WERI-Rb-1 (cell line): ENCODE measurements at regions not wholly inside any gene's neighbourhood (a gene's known extent, or its start where the extent isn't known, plus 50 kb on each side); places are given as distances from the start of the nearest gene placed in this dataset.

ENCODE experiments used
- DNase-seq: peaks from one replicate; pipeline ENCODE4 v3.0.0-alpha.2; 2020
- H3K27ac ChIP-seq: fragments of 250-450 bp; sonication (Bioruptor Pico); 2 replicates; pipeline ENCODE4 v1.5.1; 2020; ENCODE audit warnings: mild to moderate bottlenecking, moderate library complexity
- H3K27me3 ChIP-seq: fragments of 250-450 bp; sonication (Bioruptor Pico); 2 replicates; pipeline ENCODE4 v1.5.1; 2021; ENCODE audit warnings: mild to moderate bottlenecking, low read depth, moderate library complexity; ENCODE audit not compliant: insufficient read depth, severe bottlenecking
- H3K36me3 ChIP-seq: fragments of 250-450 bp; sonication (Bioruptor Pico); 2 replicates; pipeline ENCODE4 v1.5.1; 2020; ENCODE audit warnings: mild to moderate bottlenecking, moderate library complexity
- H3K4me3 ChIP-seq: 2 replicates; pipeline ENCODE4 v1.5.1; 2011; ENCODE audit warnings: low read depth, mild to moderate bottlenecking, control low read depth, low read length
- H3K9me3 ChIP-seq: fragments of 250-450 bp; sonication (Bioruptor Pico); 2 replicates; pipeline ENCODE4 v1.5.1; 2021; ENCODE audit warnings: mild to moderate bottlenecking, moderate library complexity; ENCODE audit not compliant: severe bottlenecking
- CTCF ChIP-seq: IDR thresholded peaks from 2 replicates; pipeline ENCODE4 v1.5.1; 2011; ENCODE audit warnings: low read depth, mild to moderate bottlenecking, control low read depth, inconsistent platforms, low read length

GRCh38 chr1:189880135-189880534 is 597.5 kb downstream of the BRINP3 start:
- TF ChIP-seq CTCF, result no peak
- Histone ChIP-seq H3K9me3 (no peaks in the 10 kb centered on the region), H3K27me3 (no peaks in the 10 kb centered on the region), H3K27ac (no peak overlapping the region), H3K36me3 (no peaks in the 10 kb centered on the region), H3K4me3 (no peak overlapping the region)
- DNase-seq, result no peak

GRCh38 chr1:189899686-189900425 is 577.8 kb downstream of the BRINP3 start:
- no peak overlapping the region for H3K4me3 ChIP-seq
- no peak overlapping the region for H3K27ac ChIP-seq
- no peaks in the 10 kb centered on the region for H3K36me3 ChIP-seq
- no peaks in the 10 kb centered on the region for H3K9me3 ChIP-seq
- H3K27me3 ChIP-seq, result no peaks in the 10 kb centered on the region
- TF ChIP-seq CTCF, result no peak
- DNase-seq, result no peak

GRCh38 chr1:189904509-189904908 is 573.2 kb downstream of the BRINP3 start:
- TF ChIP-seq CTCF, result no peak
- Histone ChIP-seq H3K4me3 (no peak overlapping the region), H3K9me3 (no peaks in the 10 kb centered on the region), H3K27me3 (no peaks in the 10 kb centered on the region), H3K36me3 (no peaks in the 10 kb centered on the region), H3K27ac (no peak overlapping the region)
- DNase-seq, result no peak

GRCh38 chr1:189908113-189908512 is 569.6 kb downstream of the BRINP3 start:
- Histone ChIP-seq H3K36me3 (no peaks in the 10 kb centered on the region), H3K9me3 (no peaks in the 10 kb centered on the region), H3K4me3 (no peak overlapping the region), H3K27ac (no peak overlapping the region), H3K27me3 (no peaks in the 10 kb centered on the region)
- DNase-seq, result no peak
- no peak for TF ChIP-seq CTCF

- Histone ChIP-seq H3K27ac (no peak overlapping the region), H3K9me3 (no peaks in the 10 kb centered on the region), H3K36me3 (no peaks in the 10 kb centered on the region), H3K27me3 (no peaks in the 10 kb centered on the region), H3K4me3 (no peak overlapping the region)
- no peak for DNase-seq
- no peak for TF ChIP-seq CTCF
These were observed 556.1 kb downstream of the BRINP3 start for GRCh38 chr1:189921613-189922012.

GRCh38 chr1:189927641-189928040 is 550.0 kb downstream of the BRINP3 start:
- TF ChIP-seq CTCF, result no peak
- no peak for DNase-seq

More at GRCh38 chr1:189927641-189928040, 550.0 kb downstream of the BRINP3 start:
- Histone ChIP-seq H3K27me3 (no peaks in the 10 kb centered on the region), H3K9me3 (no peaks in the 10 kb centered on the region), H3K4me3 (no peak overlapping the region), H3K36me3 (no peaks in the 10 kb centered on the region), H3K27ac (no peak overlapping the region)
